TTC549 (cell line): ENCODE measurements at regions not wholly inside any gene's neighbourhood (a gene's known extent, or its start where the extent isn't known, plus 50 kb on each side); places are given as distances from the start of the nearest gene placed in this dataset.

Experiments
- FAIRE-seq: peaks from 2 replicates; lab custom pipeline; 2012; peaks lifted over from hg19 to GRCh38; lab: Jason Lieb, UNC

DNA sequence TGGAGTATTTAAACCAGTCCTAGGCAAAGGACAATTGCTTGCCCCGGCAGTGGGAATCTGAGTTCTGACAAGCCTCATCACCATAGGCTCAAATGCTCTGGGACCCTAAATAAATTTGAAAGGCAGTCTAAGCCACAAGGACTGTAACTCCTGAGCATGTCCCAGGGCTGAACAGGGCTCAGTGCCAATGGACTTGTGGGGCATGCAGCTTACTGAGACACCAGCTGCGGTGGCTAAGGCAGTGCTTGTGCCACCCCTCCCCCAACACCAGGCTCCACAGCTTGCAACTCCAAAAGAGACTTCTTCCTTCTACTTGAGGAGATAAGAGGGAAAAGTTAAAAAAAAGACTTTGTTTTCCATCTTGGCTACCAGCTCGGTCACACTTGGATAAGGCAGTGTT lies 289.7 kb upstream of the DCBLD2 start:
- no peak for FAIRE-seq

DNA sequence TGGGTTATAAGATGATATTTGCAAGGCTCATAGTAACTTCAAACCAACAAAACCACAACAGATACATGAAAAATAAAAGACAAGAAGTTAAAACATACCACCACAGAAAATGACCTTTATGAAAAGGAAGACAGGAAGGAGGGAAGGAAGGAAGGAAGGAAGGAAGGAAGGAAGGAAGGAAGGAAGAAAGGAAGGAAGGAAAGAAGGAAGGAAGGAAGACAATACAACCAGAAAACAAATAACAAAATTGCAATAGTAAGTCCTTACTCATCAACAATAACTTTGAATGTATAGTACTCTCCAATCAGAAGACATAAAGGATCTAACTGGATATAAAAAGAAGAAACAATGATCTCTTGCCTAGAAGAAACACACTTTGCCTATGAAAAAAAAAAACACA lies 287.4 kb upstream of the DCBLD2 start:
- no peak for FAIRE-seq

DNA sequence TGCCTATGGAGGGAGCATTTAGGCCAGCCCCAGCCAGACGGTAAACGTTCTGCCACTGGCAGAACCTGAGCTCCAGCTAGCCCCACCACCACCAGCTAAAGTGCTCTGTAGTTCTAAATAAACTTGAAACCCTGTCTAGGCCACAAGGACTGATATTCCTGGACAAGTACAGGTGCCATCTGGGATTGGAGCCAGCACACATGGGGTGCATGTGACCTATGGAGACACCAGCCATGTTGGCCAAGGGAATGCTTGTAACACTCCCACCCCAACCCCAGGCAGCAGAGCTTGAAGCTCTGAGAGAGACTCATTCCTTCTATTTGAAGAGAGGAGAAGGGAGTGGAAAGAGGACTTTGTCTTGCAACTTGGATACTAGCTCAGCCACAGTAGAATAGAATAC lies 284.5 kb upstream of the DCBLD2 start:
- FAIRE-seq, result no peak

DNA sequence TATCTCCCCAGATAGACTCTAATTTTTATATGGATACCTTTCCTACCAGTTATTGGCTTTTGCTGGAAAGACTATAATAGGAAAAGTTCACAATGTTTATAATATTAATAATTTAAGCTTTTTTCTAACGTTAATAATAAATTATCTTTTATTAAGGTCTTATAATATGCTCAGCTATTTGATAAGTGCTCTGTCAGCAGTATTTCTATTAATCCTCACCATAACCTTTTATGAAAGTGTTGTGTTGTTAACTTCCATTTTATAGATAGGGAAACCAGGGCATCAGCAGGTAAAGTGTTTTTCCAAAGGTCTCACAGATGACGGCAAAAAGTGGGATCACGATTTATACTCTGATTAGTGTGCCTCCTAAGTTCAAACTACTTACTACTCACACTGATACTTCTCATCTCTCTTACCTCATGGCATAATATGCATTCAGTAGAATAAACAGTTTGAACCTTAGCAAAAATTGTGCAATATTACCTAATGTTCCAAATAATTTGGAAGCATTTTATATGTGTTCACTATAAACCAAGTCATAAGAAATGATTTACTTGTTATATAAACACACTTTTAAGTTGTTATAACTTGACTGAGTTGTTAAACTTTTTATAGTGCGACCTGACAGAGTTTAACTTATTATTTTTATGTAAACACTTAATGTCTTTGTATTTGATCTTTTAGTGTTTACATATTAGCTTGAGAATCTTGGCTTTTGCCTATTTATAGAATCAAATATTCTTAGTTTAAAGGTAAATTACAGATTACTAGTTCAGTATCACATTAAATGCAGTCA lies 274.9 kb upstream of the DCBLD2 start:
- no peak for FAIRE-seq

DNA sequence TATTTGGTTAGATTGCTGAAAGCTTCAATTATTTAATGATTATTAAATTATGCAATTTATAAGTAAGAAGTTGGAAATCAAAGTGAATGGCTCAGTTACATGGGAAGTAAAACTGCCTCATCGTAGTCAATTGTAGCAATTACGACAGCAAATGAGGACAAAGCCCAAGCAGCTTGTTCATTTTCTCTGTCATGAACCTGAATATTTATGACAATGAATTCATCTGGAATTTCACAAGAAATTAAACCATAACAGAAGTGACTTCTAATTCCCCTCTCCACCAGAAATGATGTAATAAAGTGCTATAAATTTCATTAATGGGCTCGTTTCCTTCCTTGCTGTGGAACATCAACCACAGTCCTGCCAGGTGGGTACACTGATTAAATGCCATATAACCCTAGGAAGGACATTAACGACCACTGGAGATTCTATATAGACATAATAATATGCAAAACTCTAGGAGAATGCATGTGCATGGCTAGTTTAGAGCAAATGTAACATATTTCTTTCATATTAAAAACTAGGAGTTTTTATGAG lies 273.8 kb upstream of the DCBLD2 start:
- no peak for FAIRE-seq

DNA sequence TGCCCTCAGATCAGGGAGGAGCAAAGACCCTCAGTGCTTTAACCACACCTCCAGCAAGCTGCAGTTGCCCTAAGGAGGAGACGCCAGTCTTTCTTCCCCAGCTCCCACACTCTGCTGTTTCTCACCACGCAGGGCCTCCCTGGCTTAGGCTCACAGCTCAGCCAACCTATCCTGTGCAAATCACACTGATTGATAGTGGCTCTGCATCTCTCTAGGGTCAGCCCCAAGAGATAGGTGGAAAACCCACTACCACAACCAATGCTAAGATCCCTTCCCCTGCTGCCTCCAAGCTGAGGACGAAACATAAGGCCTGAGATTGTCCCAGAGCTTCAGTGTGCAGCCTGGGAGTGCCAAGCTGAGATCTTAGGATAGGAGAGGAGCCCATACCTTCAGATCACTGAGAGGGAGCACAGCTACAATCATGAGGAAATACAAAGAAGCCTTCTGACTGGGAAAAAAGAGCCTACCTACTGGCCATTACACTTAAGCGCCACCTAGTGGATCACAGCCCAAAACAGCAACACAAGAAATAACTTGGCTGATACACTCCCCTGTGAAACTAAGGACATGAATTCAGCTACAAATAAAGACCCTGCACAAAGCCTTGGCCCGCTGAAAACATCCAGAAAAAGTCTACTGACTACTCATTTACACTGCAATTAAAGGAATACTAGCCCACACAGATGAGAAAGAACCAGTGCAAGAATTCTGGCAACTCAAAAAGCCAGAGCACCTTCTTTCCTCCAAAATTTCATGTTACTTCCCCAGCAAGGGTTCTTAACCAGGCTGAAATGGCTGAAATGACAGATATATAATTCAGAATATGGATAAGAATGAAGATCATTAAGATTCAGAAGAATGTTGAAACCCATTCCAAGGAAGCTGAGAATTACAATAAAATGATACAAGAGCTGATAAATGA lies 271.5 kb upstream of the DCBLD2 start:
- no peak for FAIRE-seq

DNA sequence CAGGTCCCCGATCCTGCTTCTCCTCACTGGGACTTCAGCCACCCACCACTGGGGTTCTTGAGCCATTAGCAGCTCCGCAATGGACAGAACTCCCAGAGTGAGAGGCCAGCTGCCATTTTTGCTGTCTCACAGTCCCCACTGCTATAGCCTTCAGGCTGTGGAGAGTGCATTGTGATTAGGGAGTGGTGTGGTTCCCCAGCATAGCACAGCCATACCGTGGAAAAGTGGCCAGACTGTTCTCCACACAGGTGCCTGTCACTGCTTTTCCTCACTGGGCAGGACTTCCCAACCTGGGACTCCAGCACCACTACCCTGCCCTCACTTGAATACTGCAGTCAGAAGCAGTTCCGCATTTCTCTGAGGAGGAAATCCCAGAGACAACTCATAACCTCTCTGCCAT lies 270.3 kb upstream of the DCBLD2 start:
- FAIRE-seq, result no peak

DNA sequence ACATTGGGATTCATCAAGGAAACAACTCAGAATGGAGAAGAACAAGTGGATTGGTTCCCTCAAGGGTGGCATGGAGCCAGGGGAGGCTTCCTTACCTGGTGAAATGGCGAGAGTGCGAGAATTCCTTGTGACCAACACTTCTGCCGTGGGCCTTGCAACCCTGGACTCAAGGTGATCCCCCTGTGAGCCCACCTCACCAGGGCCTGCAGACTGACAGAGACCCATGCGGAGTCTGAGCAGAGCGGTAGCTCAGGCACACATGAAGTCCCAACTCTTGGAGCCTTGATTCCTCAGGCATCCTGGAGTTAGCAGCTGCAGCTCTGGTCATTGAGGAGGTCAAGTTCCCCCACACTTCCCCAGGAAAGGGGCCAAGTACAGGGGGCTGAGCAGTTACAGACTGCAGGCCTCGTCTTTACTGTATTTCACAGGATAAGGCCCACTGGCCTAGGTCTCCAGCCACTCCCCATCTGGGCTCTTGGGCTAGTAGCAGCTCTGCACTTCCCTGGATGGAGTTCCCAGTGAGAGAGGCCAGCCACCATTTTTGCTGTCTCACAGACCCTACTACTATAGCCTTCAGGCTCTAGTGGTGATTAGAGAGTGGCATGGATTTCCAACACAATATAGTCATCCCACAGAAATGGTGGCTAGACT lies 269.5 kb upstream of the DCBLD2 start:
- no peak for FAIRE-seq

DNA sequence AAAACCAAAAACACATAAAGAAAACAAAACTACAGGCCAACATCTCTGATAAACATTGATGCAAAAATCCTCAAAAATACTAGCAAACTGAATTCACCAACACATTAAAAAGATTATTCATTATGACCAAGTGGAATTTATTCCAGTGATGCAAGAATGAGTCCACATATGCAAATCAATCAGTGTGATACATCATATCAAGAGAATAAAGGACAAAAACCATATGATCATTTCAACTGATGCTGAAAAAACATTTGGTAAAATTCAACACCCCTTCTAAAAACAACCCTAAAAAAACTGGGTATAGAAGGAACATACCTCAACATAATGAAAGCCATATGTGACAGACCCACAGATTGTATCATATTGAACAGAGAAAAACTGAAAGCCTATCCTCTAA lies 265.6 kb upstream of the DCBLD2 start:
- FAIRE-seq, result no peak

DNA sequence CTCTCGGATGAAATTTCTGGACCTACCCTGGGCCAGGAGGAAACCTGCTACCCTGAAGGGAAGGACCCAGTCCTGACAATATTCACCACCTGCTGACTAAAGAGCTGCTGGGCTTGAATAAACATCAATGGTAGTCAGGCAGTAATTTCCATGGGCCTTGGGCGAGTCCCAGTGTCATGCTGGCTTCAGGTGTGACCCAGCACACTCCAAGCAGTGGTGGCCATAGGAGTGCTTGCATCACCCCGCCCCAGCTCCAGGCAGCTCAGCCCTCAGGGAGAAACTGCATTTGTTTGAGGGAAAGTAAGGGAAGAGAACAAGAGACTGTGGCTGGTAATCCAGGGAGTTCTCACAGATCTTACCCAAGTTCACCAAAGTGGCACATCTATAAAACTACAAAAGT lies 261.8 kb upstream of the DCBLD2 start:
- FAIRE-seq, result no peak

DNA sequence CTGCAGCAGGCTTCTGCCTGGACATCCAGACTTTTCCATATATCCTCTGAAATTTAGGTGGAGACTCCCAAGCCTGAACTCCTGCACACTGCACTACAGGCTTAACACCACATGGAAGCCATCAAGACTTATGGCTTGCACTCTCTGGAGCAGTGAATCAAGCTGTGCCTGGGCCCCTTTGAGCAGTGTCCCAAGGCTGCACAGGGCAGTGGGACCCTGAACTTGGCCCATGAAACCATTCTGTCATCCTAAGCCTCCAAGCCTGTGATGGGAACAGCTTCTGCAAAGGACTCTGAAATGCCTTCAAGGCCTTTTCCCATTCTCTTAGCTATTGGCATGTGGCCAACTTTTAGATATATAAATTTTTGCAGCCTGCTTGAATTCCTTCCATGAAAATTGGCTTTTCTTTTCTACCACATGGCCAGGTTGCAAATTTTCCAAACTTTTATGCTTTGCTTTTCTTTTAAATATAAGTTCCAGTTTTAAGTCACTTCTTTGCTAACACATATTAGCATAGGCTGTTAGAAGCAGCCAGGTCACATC lies 257.8 kb upstream of the DCBLD2 start:
- FAIRE-seq, result no peak

DNA sequence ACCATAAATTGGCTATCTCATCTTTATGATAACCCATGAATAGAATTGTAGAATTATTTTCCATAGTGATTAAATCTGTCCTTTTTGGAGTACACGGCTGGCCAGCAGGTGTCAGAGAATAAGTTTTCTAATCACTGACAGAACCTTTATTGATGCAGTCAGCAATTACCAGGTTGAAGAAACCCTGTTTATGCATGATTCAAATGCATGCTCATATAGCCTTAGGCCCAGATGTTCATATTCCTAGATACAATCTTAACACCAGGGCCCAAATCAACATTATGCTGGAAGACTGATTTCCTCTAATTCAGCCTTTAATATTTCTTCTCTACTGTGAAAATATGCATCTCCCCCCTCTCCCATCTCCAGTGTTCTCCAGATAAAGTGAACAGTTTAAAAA lies 243.5 kb upstream of the DCBLD2 start:
- FAIRE-seq, result no peak

DNA sequence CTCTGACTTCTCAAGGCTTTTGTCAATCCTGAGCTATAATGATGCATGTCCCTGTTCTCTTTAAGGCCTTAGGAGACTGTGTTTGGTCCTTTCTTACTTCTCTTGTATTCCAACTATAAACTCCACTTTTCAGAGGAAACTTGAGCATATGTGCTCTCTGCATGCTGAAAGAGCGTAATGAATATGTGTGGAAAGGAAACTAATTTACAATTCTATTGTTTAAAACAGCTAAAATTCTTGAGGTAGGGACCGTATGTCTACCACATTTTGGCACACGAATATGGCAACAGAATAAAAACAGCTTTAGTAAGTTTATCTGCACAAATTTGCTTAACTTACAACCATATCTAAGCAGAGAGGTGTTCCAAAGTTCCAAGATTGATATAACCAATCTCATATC lies 242.0 kb upstream of the DCBLD2 start:
- FAIRE-seq, result no peak

DNA sequence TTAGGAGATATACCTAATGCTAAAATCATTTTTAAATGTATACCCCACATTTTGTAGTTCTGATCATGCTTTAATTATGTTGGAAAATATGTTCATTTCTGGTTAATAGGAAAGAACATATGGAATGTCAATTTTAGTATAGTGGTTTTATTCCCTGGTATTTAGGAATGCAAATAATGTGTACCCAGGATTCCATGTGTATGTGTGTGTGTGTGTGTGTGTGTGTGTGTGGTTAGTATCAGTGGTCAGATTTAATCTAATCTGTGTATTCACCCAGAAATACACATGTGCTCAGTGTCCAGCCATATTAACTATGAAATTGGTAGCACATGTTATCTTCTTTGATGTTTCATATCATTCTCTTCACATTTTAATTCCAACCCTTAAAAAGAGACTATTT lies 233.5 kb upstream of the DCBLD2 start:
- no peak for FAIRE-seq

DNA sequence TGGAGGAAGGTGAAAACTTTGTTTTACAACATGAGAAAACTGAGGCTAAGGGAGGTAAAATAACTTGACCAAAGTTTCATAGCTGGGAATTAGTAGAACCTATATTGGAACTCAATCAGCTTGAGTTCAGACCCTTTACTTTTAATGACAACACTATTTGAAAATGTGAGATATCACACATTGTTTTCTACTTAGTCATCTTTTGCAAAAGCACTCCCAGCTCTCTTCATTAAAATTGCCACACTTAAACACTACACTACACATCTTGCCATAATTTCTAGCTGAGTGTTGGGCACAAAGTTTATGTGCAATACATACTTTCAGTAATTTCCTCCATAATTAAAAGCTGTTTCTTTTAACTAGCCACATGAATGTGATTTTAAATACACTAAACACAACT lies 230.4 kb upstream of the DCBLD2 start:
- no peak for FAIRE-seq

DNA sequence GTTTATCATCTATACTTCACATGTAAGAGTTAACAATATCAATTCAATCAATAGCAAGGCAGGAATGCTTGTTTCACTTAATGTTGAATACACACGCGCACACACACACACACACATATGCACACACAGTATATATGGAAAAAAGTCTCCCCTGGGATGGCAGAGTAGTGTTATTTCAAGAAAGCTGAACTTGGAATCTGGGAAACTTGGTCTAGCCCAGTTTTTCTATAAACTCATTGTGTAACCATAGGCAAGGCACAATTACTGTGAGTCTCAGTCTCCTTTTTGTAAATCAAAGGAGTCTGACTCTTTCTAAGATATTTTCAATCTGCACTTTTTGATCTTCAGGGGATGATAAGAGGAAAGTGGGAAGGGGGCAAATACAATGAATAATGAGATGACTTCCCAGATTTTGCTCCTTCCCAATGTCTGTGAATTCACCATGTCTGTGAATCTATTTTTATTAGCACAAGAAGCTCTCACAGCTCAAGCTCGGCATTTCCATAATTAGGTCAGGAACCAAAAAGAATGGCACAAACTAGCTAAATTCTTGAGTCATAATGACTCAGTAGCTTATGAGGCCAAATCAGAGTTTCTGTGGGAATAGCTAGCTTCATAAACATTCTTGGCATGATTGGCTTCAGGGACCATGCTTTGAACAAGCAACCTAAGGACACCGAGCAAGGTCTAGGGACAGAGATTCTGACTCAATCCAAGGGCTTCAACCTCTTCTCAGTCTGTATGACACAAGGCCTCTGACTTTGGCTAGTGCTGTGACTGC lies 227.4 kb upstream of the DCBLD2 start:
- no peak for FAIRE-seq

DNA sequence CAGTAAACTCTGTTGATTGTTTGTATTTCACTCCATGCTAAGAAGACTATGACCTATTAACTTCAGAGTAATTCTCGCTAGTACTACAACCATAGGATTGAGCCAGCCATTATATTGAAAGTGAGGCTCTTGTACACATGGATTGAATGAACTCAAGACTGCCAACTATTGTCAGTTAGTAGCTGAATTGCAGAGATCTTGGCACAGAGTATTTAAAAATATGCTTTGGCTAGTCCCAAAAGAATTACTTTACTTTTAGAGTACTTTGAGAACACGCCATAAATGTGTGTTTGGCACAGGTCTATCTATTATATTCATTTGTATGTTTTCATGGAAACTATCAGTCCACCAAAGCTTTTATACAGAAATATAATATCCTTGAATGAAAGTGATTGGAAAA lies 226.7 kb upstream of the DCBLD2 start:
- FAIRE-seq, result no peak

DNA sequence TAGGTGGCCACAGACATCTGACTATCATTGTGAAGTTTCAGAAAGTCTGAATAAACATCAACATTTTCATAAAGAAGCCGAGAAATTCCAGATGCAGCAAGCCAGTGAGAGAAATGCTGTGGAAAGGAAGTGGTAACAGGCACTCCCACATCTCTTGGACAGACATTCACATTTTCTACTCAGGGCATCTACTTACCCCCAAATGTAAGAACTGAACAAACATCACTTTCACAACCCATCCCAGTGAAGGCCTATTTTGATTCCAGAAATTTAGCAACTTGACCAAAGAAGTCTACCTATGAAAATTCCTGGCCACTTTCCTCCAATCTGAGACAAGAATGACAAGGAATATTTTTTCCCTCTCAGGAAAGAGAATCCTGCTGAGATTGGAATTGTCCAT lies 224.8 kb upstream of the DCBLD2 start:
- no peak for FAIRE-seq

DNA sequence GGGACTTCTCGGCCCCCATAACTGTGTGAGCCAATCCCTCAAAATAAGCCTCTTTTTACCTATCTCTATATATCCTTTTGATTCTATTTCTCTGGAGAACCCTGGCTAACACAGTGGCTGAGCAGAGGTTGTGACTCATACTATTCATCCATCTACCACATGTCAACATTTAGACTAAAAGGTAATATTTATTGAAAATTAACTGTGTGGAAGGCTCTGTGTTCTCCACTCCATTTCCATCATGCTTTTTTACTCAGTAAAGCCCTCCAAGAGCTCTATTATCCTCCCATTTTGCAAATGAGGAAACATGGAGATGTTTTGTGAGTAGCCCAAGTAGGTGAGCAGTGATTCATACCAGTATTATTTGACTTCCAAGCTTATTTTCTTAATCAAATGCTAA lies 217.9 kb upstream of the DCBLD2 start:
- FAIRE-seq, result no peak

DNA sequence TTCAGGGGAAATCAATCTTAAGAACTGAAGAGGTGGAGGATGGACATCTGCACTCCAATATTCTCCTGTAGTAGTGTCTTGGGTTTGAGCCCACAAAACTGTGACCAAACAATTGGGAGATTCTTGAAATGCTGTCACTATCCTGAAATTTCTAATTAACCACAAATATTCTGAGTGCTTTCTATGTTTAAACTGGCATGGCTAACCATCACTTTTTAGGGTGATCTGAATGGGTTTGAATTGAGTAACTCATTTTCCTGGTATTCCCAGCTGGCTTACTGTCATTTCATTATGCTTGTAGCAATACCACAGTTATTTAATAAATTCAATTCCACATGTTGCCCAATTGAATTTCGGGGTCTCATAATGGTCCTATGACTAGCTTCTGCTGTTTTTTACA lies 216.9 kb upstream of the DCBLD2 start:
- FAIRE-seq, result no peak

DNA sequence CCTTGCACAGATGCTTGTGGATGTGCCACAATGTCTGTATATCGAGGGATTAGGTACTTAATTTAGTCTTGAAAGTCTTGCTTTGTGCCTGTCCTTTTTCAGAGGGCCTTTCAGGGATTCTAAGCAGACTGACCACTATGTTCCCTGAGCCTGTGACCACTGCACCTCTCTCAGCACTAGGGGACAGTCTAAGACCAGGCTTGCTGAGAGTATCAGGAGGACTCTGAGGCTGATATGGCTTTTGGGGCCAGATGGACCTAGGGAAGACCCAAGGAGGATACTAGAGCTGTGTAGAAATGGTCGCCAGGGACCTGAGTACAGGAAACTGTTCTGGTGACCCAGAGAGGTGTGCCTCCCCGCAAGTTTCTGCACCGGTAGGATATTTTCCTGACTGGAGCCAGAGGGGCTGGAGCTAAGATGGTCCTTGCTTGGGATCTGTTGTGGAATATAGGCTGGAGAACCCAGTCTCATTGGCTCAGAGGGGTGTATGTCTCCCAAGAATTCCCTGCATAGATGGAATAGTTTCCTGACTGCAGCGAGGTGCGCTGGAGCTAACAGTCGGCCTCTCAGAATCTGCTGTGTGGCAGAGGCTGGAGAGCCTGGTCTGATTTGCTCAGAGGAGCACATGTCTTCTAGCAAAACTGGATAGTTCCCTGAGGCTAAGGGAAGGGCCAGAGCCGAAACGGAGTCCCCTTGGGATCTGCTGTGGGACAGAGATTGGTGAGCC lies 213.2 kb upstream of the DCBLD2 start:
- FAIRE-seq, result no peak
